ENCODE measurements at regions not wholly inside any gene's neighbourhood (a gene's known extent, or its start where the extent isn't known, plus 50 kb on each side); places are given as distances from the start of the nearest gene placed in this dataset.

DNA sequence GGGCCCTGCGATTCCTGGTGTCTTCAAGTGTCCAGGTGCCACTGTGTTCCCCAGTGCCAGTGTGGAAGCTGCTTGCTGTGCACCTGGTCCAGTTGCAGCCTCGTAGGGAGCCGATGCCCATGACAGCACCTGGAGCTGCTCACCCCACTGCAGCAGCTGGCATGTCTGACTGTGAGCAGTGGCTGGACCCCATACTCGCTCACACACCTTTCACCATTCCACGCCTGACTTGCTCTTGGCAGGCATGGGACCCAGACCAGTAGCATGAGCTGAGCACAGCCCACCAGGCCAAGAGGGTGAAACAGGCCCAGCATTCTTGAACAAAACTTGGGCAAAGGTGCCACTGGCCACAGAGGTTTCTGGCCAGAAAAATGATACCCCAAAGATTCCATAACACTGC is 124.5 kb upstream of the THY1 start:
- TF ChIP-seq, protein P1, sequence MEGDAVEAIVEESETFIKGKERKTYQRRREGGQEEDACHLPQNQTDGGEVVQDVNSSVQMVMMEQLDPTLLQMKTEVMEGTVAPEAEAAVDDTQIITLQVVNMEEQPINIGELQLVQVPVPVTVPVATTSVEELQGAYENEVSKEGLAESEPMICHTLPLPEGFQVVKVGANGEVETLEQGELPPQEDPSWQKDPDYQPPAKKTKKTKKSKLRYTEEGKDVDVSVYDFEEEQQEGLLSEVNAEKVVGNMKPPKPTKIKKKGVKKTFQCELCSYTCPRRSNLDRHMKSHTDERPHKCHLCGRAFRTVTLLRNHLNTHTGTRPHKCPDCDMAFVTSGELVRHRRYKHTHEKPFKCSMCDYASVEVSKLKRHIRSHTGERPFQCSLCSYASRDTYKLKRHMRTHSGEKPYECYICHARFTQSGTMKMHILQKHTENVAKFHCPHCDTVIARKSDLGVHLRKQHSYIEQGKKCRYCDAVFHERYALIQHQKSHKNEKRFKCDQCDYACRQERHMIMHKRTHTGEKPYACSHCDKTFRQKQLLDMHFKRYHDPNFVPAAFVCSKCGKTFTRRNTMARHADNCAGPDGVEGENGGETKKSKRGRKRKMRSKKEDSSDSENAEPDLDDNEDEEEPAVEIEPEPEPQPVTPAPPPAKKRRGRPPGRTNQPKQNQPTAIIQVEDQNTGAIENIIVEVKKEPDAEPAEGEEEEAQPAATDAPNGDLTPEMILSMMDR (conservative IDR thresholded peaks at IDR 0.05; ENCODE audit: low read length): no peak
- TF ChIP-seq EZH2phosphoT487 (IDR thresholded peaks at IDR 0.05; ENCODE audit: borderline replicate concordance, low read depth, low read length): no peak

Measured in OCI-LY7 (cell line).